Astrocyte (in vitro differentiated cells and primary cell): ENCODE measurements at regions not wholly inside any gene's neighbourhood (a gene's known extent, or its start where the extent isn't known, plus 50 kb on each side); places are given as distances from the start of the nearest gene placed in this dataset.

Source experiments
- DNase-seq: peaks from one replicate; pipeline ENCODE4 v3.0.0-alpha.2; 2010; ENCODE audit warnings: low read depth
- FAIRE-seq: peaks from 2 replicates; lab custom pipeline; 2011; peaks lifted over from hg19 to GRCh38; lab: Jason Lieb, UNC
- H2AFZ ChIP-seq: 2 replicates; pipeline ENCODE4 v1.6.0; 2012; ENCODE audit warnings: low read depth, low read length, inconsistent platforms
- H3K27ac ChIP-seq: 2 replicates; pipeline ENCODE4 v1.5.1; 2011; ENCODE audit warnings: low read depth, low read length, inconsistent platforms
- H3K27me3 ChIP-seq: 2 replicates; pipeline ENCODE4 v1.6.0; 2011; ENCODE audit warnings: low read length, inconsistent platforms; ENCODE audit not compliant: insufficient read depth
- H3K36me3 ChIP-seq: 2 replicates; pipeline ENCODE4 v1.5.1; 2011; ENCODE audit warnings: low read length, inconsistent platforms; ENCODE audit not compliant: insufficient read depth
- H3K4me1 ChIP-seq: 2 replicates; pipeline ENCODE4 v1.5.1; 2011; ENCODE audit warnings: low read length, inconsistent platforms; ENCODE audit not compliant: insufficient read depth
- H3K4me2 ChIP-seq: 2 replicates; pipeline ENCODE4 v1.6.0; 2012; ENCODE audit warnings: low read length, inconsistent platforms
- H3K4me3 ChIP-seq: 2 replicates; pipeline ENCODE4 v1.5.1; 2011; ENCODE audit warnings: low read depth, mild to moderate bottlenecking, low read length, inconsistent platforms; ENCODE audit not compliant: insufficient read depth
- H3K79me2 ChIP-seq: 2 replicates; pipeline ENCODE4 v1.6.0; 2012; ENCODE audit warnings: mild to moderate bottlenecking, low read length, inconsistent platforms; ENCODE audit not compliant: insufficient read depth
- H3K9ac ChIP-seq: 2 replicates; pipeline ENCODE4 v1.6.0; 2012; ENCODE audit warnings: mild to moderate bottlenecking, low read length, inconsistent platforms
- H3K9me3 ChIP-seq: 2 replicates; pipeline ENCODE4 v1.5.1; 2012; ENCODE audit warnings: low read depth, mild to moderate bottlenecking, low read length, inconsistent platforms; ENCODE audit not compliant: insufficient read depth
- H4K20me1 ChIP-seq: 2 replicates; pipeline ENCODE4 v1.6.0; 2012; ENCODE audit warnings: low read length, inconsistent platforms; ENCODE audit not compliant: insufficient read depth
- H3K27ac Mint-ChIP-seq: one replicate; pipeline ENCODE4 v1.8.0; 2021; ENCODE audit warnings: mild to moderate bottlenecking, mixed read lengths; ENCODE audit not compliant: unreplicated experiment
- H3K27me3 Mint-ChIP-seq: one replicate; pipeline ENCODE4 v1.8.0; 2021; ENCODE audit warnings: low read depth, mixed read lengths; ENCODE audit not compliant: unreplicated experiment
- H3K36me3 Mint-ChIP-seq: one replicate; pipeline ENCODE4 v1.8.0; 2021; ENCODE audit warnings: low read depth, mixed read lengths; ENCODE audit not compliant: unreplicated experiment
- H3K4me1 Mint-ChIP-seq: one replicate; pipeline ENCODE4 v1.8.0; 2021; ENCODE audit warnings: low read depth, mixed read lengths; ENCODE audit not compliant: unreplicated experiment
- H3K4me3 Mint-ChIP-seq: one replicate; pipeline ENCODE4 v1.8.0; 2021; ENCODE audit warnings: mild to moderate bottlenecking, moderate library complexity, mixed read lengths; ENCODE audit not compliant: unreplicated experiment
- H3K9me3 Mint-ChIP-seq: one replicate; pipeline ENCODE4 v1.8.0; 2021; ENCODE audit warnings: mild to moderate bottlenecking, mixed read lengths; ENCODE audit not compliant: unreplicated experiment
- EZH2 ChIP-seq: IDR thresholded peaks from 2 replicates; pipeline ENCODE4 v1.6.1; 2012; ENCODE audit warnings: mild to moderate bottlenecking, low read length, inconsistent platforms; ENCODE audit not compliant: insufficient read depth
- TF ChIP-seq, protein P1 (sequence below): IDR thresholded peaks from 2 replicates; pipeline ENCODE4 v1.5.1; 2011; ENCODE audit warnings: low read depth, mild to moderate bottlenecking, inconsistent platforms, low read length, moderate library complexity; ENCODE audit not compliant: insufficient read depth

DNA sequence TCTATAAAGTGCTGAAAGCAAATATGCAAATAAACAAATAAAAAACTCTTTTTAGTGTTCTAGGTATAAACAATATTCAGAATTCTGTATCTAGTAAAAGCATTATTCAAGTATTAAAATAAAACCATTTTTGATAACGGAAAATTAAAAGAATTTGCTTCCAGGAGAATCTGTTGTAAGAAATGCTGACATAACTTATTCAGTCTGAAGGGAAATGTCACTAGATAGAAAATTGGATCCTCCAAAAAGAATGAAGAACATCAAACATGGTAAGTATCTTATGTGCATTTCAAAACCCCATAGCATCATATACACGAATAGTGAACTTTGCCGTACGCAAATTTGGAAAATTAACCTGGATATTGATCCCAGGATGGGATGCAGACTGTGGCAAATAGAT is 506.7 kb downstream of the GLRX3 start:
- Histone ChIP-seq H3K4me2 (no peak overlapping the region), H3K27ac (no peak overlapping the region), H3K9ac (no peak overlapping the region), H3K4me3 (no peak overlapping the region), H3K4me1 (no peaks in the 10 kb centered on the region), H4K20me1 (no peaks in the 10 kb centered on the region), H2AFZ (no peak overlapping the region), H3K9me3 (peaks cover 6% of the 10 kb centered on the region), H3K36me3 (no peaks in the 10 kb centered on the region), H3K27me3 (no peaks in the 10 kb centered on the region), H3K79me2 (no peaks in the 10 kb centered on the region)
- Mint-ChIP-seq H3K9me3 (peaks cover 13% of the 10 kb centered on the region), H3K4me3 (no peak overlapping the region), H3K27ac (no peak overlapping the region), H3K36me3 (no peaks in the 10 kb centered on the region), H3K4me1 (no peaks in the 10 kb centered on the region), H3K27me3 (no peaks in the 10 kb centered on the region)
- TF ChIP-seq, protein P1, sequence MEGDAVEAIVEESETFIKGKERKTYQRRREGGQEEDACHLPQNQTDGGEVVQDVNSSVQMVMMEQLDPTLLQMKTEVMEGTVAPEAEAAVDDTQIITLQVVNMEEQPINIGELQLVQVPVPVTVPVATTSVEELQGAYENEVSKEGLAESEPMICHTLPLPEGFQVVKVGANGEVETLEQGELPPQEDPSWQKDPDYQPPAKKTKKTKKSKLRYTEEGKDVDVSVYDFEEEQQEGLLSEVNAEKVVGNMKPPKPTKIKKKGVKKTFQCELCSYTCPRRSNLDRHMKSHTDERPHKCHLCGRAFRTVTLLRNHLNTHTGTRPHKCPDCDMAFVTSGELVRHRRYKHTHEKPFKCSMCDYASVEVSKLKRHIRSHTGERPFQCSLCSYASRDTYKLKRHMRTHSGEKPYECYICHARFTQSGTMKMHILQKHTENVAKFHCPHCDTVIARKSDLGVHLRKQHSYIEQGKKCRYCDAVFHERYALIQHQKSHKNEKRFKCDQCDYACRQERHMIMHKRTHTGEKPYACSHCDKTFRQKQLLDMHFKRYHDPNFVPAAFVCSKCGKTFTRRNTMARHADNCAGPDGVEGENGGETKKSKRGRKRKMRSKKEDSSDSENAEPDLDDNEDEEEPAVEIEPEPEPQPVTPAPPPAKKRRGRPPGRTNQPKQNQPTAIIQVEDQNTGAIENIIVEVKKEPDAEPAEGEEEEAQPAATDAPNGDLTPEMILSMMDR = no peak
- no peak for TF ChIP-seq EZH2
- DNase-seq = no peak
- FAIRE-seq = no peak

DNA sequence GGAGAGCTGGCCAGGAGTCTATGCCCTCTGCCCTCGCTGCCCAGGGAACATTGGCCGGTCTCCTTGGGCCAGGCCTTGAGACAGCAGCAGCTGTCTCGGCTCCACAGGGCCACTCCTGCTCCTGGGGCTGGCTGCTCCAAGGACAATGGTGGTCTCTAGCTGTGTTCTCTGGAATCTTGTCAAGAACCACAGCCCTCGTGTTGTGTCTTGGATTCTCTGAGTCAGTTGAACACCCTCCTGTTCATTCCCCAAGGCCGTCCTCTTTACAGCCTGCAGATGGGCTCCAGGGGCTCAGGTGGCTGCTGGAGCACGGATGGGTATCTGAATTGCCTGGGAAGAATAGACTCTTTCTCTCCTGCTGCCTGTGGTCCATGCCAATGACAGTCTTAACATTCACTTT is 511.1 kb downstream of the GLRX3 start:
- Histone ChIP-seq H3K36me3 (no peaks in the 10 kb centered on the region), H3K9me3 (peaks cover 11% of the 10 kb centered on the region), H3K4me1 (no peaks in the 10 kb centered on the region), H3K79me2 (no peaks in the 10 kb centered on the region), H2AFZ (no peak overlapping the region), H3K27ac (no peak overlapping the region), H3K4me3 (no peak overlapping the region), H3K9ac (no peak overlapping the region), H3K27me3 (no peaks in the 10 kb centered on the region), H4K20me1 (no peaks in the 10 kb centered on the region), H3K4me2 (no peak overlapping the region)
- DNase-seq (no peak), FAIRE-seq (no peak)
- TF ChIP-seq, protein P1 = no peak
- TF ChIP-seq EZH2 = no peak
- Mint-ChIP-seq H3K27ac (no peak overlapping the region), H3K4me1 (no peaks in the 10 kb centered on the region), H3K9me3 (peaks cover 8% of the 10 kb centered on the region), H3K36me3 (no peaks in the 10 kb centered on the region), H3K27me3 (no peaks in the 10 kb centered on the region), H3K4me3 (no peak overlapping the region)

DNA sequence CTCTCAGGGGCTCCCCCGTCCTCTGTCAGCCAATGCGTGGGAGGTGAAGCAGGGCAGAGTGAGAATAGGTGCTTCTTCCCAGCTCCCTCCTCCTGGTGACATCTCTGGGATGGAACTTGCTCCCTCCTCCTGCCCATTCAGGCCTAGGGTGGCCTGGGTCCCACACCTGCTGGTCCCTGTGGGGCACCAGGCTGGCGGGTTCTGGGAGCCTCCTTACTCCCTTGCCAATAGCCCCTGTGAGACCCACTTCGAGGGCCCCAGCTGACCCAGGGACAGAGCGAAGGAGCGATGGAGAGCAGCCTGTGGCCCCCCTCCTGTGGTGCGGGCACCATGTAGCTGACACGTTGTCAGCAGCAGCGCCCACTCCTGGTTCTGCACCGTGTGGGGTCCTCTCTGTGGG is 512.6 kb downstream of the GLRX3 start:
- H3K4me1 Mint-ChIP-seq = no peaks in the 10 kb centered on the region
- H3K9ac ChIP-seq = no peak overlapping the region
- no peak overlapping the region for H2AFZ ChIP-seq
- H3K27ac ChIP-seq = no peak overlapping the region
- H3K36me3 ChIP-seq = no peaks in the 10 kb centered on the region
- peaks cover 16% of the 10 kb centered on the region for H3K9me3 ChIP-seq
- no peaks in the 10 kb centered on the region for H3K36me3 Mint-ChIP-seq
- H3K79me2 ChIP-seq = no peaks in the 10 kb centered on the region
- FAIRE-seq (no peak), DNase-seq (no peak)
- no peaks in the 10 kb centered on the region for H3K4me1 ChIP-seq
- no peak for TF ChIP-seq EZH2
- TF ChIP-seq, protein P1 = no peak
- H3K27me3 Mint-ChIP-seq = no peaks in the 10 kb centered on the region
- H3K4me3 ChIP-seq = no peak overlapping the region
- no peaks in the 10 kb centered on the region for H3K27me3 ChIP-seq
- H3K9me3 Mint-ChIP-seq = peaks cover 8% of the 10 kb centered on the region
- H3K4me3 Mint-ChIP-seq = no peak overlapping the region
- H3K4me2 ChIP-seq = no peak overlapping the region
- H4K20me1 ChIP-seq = no peaks in the 10 kb centered on the region
- H3K27ac Mint-ChIP-seq = no peak overlapping the region
